GM21447 (cell line): ENCODE measurements at regions not wholly inside any gene's neighbourhood (a gene's known extent, or its start where the extent isn't known, plus 50 kb on each side); places are given as distances from the start of the nearest gene placed in this dataset.
A peak's percentile ranks its signal among the peaks of the same experiment; 100 is the strongest.

Experiments used
- ATAC-seq: cut with Tn5 transposase; IDR thresholded peaks from one replicate; pipeline ENCODE4 v1.9.1; 2021; ENCODE audit not compliant: unreplicated experiment

- no peak for ATAC-seq
These were observed 364.5 kb downstream of the MID1IP1 start for GRCh38 chrX:39165773-39166172.

- peak; percentile 93 for ATAC-seq
These were observed 366.5 kb downstream of the MID1IP1 start for GRCh38 chrX:39167791-39168190.

- ATAC-seq, result no peak
These were observed 367.4 kb downstream of the MID1IP1 start for GRCh38 chrX:39168609-39169008.

- no peak for ATAC-seq
These were observed 368.7 kb downstream of the MID1IP1 start for GRCh38 chrX:39169976-39170375.

- ATAC-seq, result no peak
These were observed 369.2 kb downstream of the MID1IP1 start for GRCh38 chrX:39170464-39170863.

- ATAC-seq, result no peak
These were observed 370.4 kb downstream of the MID1IP1 start for GRCh38 chrX:39171686-39172085.

- ATAC-seq, result no peak
These were observed 373.0 kb downstream of the MID1IP1 start for GRCh38 chrX:39174241-39174771.

GRCh38 chrX:39174772-39175417 is 373.6 kb downstream of the MID1IP1 start:
- ATAC-seq, result no peak

GRCh38 chrX:39175418-39176057 is 374.3 kb downstream of the MID1IP1 start:
- ATAC-seq, result no peak

GRCh38 chrX:39176105-39176504 is 374.8 kb downstream of the MID1IP1 start:
- no peak for ATAC-seq

GRCh38 chrX:39189431-39189830 is 388.2 kb downstream of the MID1IP1 start:
- ATAC-seq, result no peak

- ATAC-seq, result no peak
These were observed 393.4 kb downstream of the MID1IP1 start for GRCh38 chrX:39194673-39195072.

GRCh38 chrX:39195156-39195555 is 393.9 kb downstream of the MID1IP1 start:
- no peak for ATAC-seq

- ATAC-seq, result peak; percentile 98
These were observed 395.2 kb downstream of the MID1IP1 start for GRCh38 chrX:39196192-39197102.

GRCh38 chrX:39199429-39199828 is 398.2 kb downstream of the MID1IP1 start:
- ATAC-seq, result no peak

GRCh38 chrX:39201305-39201990 is 400.2 kb downstream of the MID1IP1 start:
- ATAC-seq, result no peak

- no peak for ATAC-seq
These were observed 401.4 kb downstream of the MID1IP1 start for GRCh38 chrX:39202641-39203040.

GRCh38 chrX:39203427-39203826 is 402.2 kb downstream of the MID1IP1 start:
- ATAC-seq, result no peak

GRCh38 chrX:39204353-39204752 is 403.1 kb downstream of the MID1IP1 start:
- ATAC-seq, result no peak

GRCh38 chrX:39204945-39205344 is 403.7 kb downstream of the MID1IP1 start:
- peak; percentile 70 for ATAC-seq

GRCh38 chrX:39205467-39205866 is 404.2 kb downstream of the MID1IP1 start:
- no peak for ATAC-seq
